ENCODE measurements at regions not wholly inside any gene's neighbourhood (a gene's known extent, or its start where the extent isn't known, plus 50 kb on each side); places are given as distances from the start of the nearest gene placed in this dataset.
"Not testable (repeated sequence)": the region's sequence is repeated elsewhere in the genome, so short reads cannot be mapped to it uniquely, and the experiment has no call there.

DNA sequence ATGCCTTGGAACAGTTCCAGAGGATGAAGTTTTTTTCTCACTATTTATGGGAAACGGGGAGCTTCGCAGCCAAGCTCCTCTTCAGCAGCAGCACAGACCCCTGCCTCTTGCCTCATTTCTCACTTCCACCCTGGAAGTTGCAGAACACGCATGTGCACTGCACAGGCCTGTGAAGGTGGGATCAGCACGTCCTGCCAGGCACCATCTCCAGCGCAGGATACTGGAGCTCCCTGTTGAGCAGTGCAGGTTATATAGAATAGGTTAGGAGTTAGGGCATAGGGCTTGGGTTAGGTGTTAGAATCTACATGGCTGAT lies 110.1 kb upstream of the CENPE start:
- peak in 1 of 51 donors; percentile 3 for DNase-seq

DNA sequence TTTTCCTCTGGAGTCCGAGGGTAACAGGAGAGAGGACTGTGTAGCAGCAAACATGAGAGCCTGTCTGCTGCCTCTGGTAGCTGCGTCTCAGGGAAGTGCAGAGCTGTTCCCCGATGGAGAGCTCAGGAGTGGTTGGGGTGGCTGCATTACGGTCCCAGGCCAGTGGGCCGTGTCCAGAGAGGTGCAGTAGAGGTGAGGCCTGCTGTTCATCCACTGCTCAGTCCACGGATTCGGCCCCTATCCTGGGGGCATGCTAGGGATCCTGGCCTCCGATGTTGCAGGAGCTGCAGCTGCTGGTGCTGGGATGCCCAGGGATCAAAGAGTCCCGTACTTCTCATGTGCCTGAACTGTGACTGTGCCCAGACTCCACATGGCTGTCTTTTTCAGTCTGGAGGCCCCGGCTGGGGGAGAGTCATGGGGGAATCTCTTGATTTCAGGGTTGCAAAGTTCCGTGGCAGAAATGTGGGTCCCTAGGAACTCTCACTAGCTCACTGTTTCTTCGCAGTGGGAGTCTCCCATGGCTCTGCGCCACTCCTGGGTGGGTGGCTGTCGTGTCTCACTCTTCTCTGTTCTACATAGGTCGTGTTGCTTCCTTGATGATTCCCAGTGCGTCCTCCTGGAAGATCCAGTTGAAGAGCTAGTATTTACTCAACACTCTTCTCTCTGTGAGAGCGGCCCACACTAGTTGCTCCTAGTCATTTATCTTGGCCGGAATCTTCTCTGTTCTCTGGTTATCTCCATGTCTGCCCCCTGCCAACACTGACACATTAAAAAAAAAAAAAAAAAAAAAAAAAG lies 109.5 kb upstream of the CENPE start:
- DNase-seq: peak in 11 of 51 donors; percentile 0 to 34 (median 16)

DNA sequence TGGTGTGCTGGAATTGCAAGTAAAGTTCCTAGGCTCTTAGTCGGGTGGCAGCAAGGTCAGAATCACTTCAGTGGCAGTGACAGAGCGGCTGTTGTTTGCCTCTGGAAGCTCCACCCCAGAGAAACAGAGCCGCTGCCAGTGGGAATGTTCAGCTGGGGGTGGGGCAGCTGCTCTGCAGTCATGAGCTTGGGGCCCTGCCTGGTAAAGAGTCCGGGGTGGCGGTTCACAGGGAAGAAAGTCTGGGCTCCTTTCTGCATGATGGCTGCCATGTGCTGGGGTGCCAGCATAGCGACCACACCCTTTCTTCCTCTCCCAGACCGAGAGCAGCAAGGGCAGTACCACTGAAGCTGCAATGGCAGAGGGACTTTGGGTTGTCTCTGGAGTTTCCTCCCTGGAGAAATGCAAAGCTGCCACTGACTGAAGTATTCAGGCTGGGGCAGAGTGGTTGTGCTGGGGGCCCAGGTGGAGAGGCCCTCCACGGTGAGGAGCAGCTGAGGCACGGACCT lies 108.8 kb upstream of the CENPE start:
- DNase-seq: peak in 47 of 51 donors; percentile 2 to 86 (median 57)

DNA sequence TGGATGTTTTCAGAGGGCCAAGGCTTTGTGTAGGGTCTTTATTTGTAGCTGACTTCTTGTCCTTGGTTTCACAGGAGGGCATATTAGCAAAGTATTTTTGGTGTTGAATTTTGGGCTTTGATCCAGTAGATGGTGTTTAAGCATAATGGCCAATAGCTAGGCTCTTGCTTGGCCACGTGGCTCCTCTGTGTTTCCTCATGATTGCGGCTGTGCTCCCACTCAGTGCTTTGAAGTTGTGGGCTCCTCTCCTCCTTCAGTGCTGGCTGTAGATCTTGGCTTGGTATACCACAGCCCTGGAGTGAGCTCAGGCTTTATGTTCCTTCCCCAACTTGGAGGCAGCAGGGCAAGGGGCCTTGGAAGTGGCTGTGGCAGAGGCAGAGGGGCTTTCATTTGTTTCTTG lies 107.2 kb upstream of the CENPE start:
- no peak for DNase-seq

DNA sequence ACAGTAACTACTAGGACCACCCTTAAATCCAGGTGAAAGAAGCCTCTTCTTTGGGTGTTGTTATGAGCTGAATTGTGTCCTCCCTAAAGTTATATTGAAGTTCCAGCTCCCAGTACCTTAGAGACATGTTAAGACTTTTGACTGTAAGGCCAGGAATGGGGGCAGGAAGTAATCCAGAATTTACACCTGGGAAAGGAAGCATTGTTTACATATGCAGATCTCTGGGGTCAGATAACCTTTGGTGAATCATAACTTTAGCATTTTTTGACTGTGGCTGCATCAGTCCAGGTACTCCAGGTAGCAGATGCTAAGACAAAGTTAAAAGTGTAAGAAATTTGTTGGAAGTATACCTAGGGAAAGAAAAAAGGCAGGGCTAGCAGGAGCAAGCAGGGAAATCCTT lies 104.9 kb upstream of the CENPE start:
- DNase-seq: no peak

DNA sequence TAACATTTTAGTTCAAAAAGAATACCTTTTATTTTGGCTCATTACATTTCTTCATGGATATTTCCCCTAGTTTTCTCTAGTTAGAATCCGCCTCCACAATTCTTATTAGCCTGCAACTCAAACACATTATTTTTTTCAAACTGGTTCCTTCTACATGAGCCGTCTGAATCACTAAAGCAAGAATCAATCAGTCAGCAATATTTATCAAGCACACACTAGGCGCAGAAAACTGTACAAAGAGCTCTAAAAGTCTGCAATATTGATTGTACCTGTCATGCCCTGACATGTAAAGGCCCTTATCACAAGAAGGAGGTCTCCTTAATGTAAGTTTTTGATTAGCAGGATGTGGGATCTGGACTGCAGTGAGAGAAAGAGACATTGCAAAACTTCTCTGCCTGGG lies 94.8 kb upstream of the CENPE start:
- DNase-seq: no peak

DNA sequence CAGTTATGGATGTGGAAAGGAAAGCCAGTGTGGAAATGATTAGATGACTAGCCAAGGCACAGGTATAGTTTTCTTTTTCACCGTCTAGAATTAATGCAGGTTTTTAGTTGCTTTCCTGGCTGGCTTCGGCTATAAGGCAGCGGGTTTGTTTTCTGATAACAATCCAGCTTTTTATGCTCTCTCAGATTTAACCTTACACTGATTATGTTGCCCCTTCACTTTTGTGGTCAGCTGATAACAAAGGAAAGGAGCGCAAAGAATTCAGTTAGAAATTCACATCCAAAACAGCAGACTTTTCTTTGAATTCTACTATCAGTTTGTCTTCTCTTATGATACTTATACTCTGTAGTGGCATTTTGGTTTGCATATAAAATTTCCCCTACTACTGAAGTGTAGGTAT lies 94.2 kb upstream of the CENPE start:
- no peak for DNase-seq

DNA sequence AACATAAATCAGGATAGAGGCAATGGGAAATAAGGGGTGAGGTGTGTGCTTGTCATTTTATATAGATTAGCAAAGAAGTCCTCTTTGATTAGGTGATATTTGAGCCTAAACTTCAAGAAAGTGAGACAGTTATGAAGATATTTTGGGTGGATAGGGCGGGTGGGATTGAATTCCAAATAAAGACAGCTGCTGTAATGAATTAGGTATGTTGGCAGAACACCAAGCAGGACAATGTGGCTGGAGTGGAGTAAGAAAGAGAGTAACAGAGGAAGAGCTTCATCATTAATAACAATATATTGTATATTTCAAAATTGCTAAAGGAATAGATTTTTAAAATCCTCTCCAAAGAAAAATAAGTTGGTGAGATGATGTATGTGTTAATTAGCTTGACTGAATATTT lies 91.0 kb upstream of the CENPE start:
- DNase-seq: no peak

DNA sequence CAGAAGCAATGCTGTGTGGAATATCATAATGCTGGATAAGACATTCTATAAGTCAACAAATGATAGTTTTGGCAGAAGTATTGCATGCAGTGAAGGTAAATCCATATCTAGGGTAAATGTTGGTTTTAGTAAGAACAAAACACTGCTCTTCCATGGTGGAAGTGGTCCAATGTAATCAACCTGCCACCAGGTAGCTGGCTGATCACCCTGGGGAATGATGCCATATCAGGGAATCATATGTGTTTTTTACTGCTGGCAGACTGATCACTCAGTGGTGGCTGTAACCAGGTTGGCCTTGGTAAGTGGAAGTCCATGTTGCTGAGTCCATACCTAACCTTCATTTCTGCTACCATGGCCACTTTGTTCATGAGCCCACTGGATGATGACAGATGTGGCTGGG lies 74.0 kb upstream of the CENPE start:
- no peak for DNase-seq

DNA sequence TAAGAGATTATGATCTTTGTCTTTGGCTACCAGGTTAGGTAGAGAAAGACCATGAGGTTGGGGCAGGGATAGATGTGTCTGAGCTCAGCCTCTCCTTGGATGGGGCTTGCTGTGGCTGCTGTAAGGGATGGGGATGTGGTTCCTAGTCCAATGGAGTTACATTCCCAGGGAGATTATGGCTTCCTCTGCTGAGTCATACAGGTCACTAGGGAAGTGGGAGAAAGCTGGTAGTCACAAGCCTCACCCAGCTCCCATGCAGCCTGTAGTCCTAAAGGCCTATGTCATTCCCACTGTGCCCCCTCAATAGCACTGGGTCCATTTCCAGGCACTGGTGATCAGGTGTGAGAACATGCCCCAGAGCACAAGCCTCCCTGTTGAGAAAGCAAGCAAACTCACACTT lies 70.6 kb upstream of the CENPE start:
- no peak for DNase-seq

DNA sequence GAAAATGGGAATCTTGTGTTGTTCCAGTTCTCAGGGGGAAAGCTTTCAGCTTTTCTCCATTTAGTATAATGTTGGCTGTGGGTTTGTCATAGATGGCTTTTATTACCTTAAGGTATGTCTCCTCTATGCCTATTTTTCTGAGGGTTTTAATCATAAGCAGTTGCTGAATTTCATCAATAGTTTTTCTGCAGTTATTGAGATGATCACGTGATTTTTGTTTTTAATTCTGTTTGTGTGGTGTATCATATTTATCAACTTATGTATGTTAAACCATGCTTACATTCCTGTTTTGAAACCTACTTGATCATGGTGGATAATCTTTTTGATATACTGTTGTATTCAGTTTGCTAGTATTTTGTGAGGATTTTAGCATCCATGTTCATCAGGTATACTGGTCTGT lies 66.8 kb upstream of the CENPE start:
- no peak for DNase-seq

DNA sequence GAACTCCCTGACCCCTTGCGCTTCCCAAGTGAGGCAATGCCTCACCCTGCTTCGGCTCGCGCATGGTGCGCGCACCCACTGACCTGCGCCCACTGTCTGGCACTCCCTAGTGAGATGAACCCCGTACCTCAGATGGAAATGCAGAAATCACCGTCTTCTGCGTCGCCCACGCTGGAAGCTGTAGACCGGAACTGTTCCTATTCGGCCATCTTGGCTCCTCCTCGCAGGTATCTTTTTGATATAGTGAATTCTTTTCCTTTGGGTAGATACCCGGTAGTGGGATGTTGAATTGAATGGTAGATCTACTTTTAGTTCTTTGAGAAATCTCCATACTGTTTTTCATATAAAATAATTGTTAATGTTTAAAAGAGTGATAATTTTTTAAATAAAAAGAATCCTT lies 57.9 kb upstream of the CENPE start:
- DNase-seq: not testable (repeated sequence)

Measured in hypothalamus (tissue), 51 donors.